GM21526 (cell line): ENCODE measurements at regions not wholly inside any gene's neighbourhood (a gene's known extent, or its start where the extent isn't known, plus 50 kb on each side); places are given as distances from the start of the nearest gene placed in this dataset.

Source experiments
- ATAC-seq: cut with Tn5 transposase; IDR thresholded peaks from one replicate; pipeline ENCODE4 v1.9.1; 2021; ENCODE audit warnings: moderate library complexity; ENCODE audit not compliant: unreplicated experiment, low FRiP score

GRCh38 chr4:23741681-23742191, 148.1 kb downstream of the PPARGC1A start:
- no peak for ATAC-seq

GRCh38 chr4:23737571-23737970, 152.3 kb downstream of the PPARGC1A start:
- ATAC-seq = no peak

- no peak for ATAC-seq
These were observed 153.4 kb downstream of the PPARGC1A start for GRCh38 chr4:23736466-23736865.

- no peak for ATAC-seq
These were observed 155.8 kb downstream of the PPARGC1A start for GRCh38 chr4:23734000-23734399.

GRCh38 chr4:23733476-23733875, 156.4 kb downstream of the PPARGC1A start:
- no peak for ATAC-seq

- no peak for ATAC-seq
These were observed 158.8 kb downstream of the PPARGC1A start for GRCh38 chr4:23730998-23731397.

GRCh38 chr4:23728971-23729370, 160.9 kb downstream of the PPARGC1A start:
- no peak for ATAC-seq

- no peak for ATAC-seq
These were observed 161.5 kb downstream of the PPARGC1A start for GRCh38 chr4:23728393-23728792.

- no peak for ATAC-seq
These were observed 169.3 kb downstream of the PPARGC1A start for GRCh38 chr4:23720556-23720955.

GRCh38 chr4:23718435-23718834, 171.4 kb downstream of the PPARGC1A start:
- no peak for ATAC-seq

- no peak for ATAC-seq
These were observed 172.2 kb downstream of the PPARGC1A start for GRCh38 chr4:23717528-23718248.

- no peak for ATAC-seq
These were observed 179.5 kb downstream of the PPARGC1A start for GRCh38 chr4:23710298-23710697.

GRCh38 chr4:23707652-23708026, 182.2 kb downstream of the PPARGC1A start:
- ATAC-seq = no peak

GRCh38 chr4:23706972-23707651, 182.7 kb downstream of the PPARGC1A start:
- ATAC-seq = no peak

GRCh38 chr4:23700197-23700596, 189.7 kb downstream of the PPARGC1A start:
- no peak for ATAC-seq

GRCh38 chr4:23697722-23698121, 192.1 kb downstream of the PPARGC1A start:
- no peak for ATAC-seq

GRCh38 chr4:23697001-23697528, 192.8 kb downstream of the PPARGC1A start:
- no peak for ATAC-seq

GRCh38 chr4:23686169-23686897, 203.5 kb downstream of the PPARGC1A start:
- ATAC-seq = no peak

- ATAC-seq = no peak
These were observed 204.4 kb downstream of the PPARGC1A start for GRCh38 chr4:23685471-23685870.

GRCh38 chr4:23680671-23681518, 209.0 kb downstream of the PPARGC1A start:
- no peak for ATAC-seq
